GM18868 (cell line): ENCODE measurements at regions not wholly inside any gene's neighbourhood (a gene's known extent, or its start where the extent isn't known, plus 50 kb on each side); places are given as distances from the start of the nearest gene placed in this dataset.

Experiments used
- ATAC-seq: cut with Tn5 transposase; IDR thresholded peaks from one replicate; pipeline ENCODE4 v1.9.1; 2021; ENCODE audit warnings: mild to moderate bottlenecking, moderate library complexity; ENCODE audit not compliant: unreplicated experiment

GRCh38 chrX:121975671-121976070, 928.3 kb downstream of the GLUD2 start:
- ATAC-seq, result no peak

- ATAC-seq, result no peak
Observed at GRCh38 chrX:121987163-121987562, 939.8 kb downstream of the GLUD2 start.

- ATAC-seq, result no peak
Observed at GRCh38 chrX:121987835-121988234, 940.4 kb downstream of the GLUD2 start.

GRCh38 chrX:122004127-122004526, 956.7 kb downstream of the GLUD2 start:
- ATAC-seq, result no peak

GRCh38 chrX:122026665-122027064, 979.3 kb downstream of the GLUD2 start:
- no peak for ATAC-seq

GRCh38 chrX:122046226-122046625, 998.8 kb downstream of the GLUD2 start:
- no peak for ATAC-seq

GRCh38 chrX:122046815-122047214, 999.4 kb downstream of the GLUD2 start:
- no peak for ATAC-seq

GRCh38 chrX:122047261-122047660, 999.9 kb downstream of the GLUD2 start:
- no peak for ATAC-seq

- ATAC-seq, result no peak
Observed at GRCh38 chrX:122055460-122055859, 1008.0 kb downstream of the GLUD2 start.

- no peak for ATAC-seq
Observed at GRCh38 chrX:122055979-122056715, 1008.7 kb downstream of the GLUD2 start.

- ATAC-seq, result no peak
Observed at GRCh38 chrX:122076241-122076640, 1028.8 kb downstream of the GLUD2 start.

GRCh38 chrX:122078079-122078478, 1030.7 kb downstream of the GLUD2 start:
- ATAC-seq, result no peak

GRCh38 chrX:122087341-122087740, 1039.9 kb downstream of the GLUD2 start:
- ATAC-seq, result no peak

- ATAC-seq, result no peak
Observed at GRCh38 chrX:122091571-122091970, 1044.2 kb downstream of the GLUD2 start.

GRCh38 chrX:122092360-122092759, 1045.0 kb downstream of the GLUD2 start:
- ATAC-seq, result no peak

- no peak for ATAC-seq
Observed at GRCh38 chrX:122092978-122093377, 1045.6 kb downstream of the GLUD2 start.

GRCh38 chrX:122094611-122095010, 1047.2 kb downstream of the GLUD2 start:
- peak; percentile 92 for ATAC-seq

- ATAC-seq, result no peak
Observed at GRCh38 chrX:122113376-122113775, 1066.0 kb downstream of the GLUD2 start.

- ATAC-seq, result no peak
Observed at GRCh38 chrX:122113896-122114295, 1066.5 kb downstream of the GLUD2 start.

- ATAC-seq, result no peak
Observed at GRCh38 chrX:122115604-122116003, 1068.2 kb downstream of the GLUD2 start.

GRCh38 chrX:122119361-122119760, 1064.7 kb upstream of the GRIA3 start:
- ATAC-seq, result peak; percentile 62

- ATAC-seq, result no peak
Observed at GRCh38 chrX:122122274-122122673, 1061.8 kb upstream of the GRIA3 start.

- ATAC-seq, result no peak
Observed at GRCh38 chrX:122133478-122133877, 1050.6 kb upstream of the GRIA3 start.
